K562 (cell line): ENCODE measurements at regions not wholly inside any gene's neighbourhood (a gene's known extent, or its start where the extent isn't known, plus 50 kb on each side); places are given as distances from the start of the nearest gene placed in this dataset.

Experiments
- AFF1 ChIP-seq, 2 experiments: fragments of 450-650 bp; IDR thresholded peaks; 2 replicates each; pipeline ENCODE4 v1.6.1; 2018; ENCODE audit warnings: mild to moderate bottlenecking in 2 of 2, low read depth in 1 of 2; ENCODE audit not compliant: partially characterized antibody in 2 of 2
- CTCF ChIP-seq, 3 experiments: IDR thresholded peaks in 2 of 3; conservative IDR thresholded peaks in 1 of 3; 2 replicates each; pipeline ENCODE4 v1.5.1; 2011 to 2012; ENCODE audit warnings: low read length in 3 of 3, mild to moderate bottlenecking in 3 of 3, control low read depth in 2 of 3, improper control_type of control experiment in 1 of 3, inconsistent platforms in 1 of 3, low read depth in 1 of 3, mixed read lengths in 1 of 3, moderate library complexity in 1 of 3; ENCODE audit not compliant: insufficient read depth in 2 of 3
- ELF2 ChIP-seq: fragments of 250-450 bp; sonication (Bioruptor Pico); IDR thresholded peaks from 2 replicates; pipeline ENCODE4 v1.5.0; 2021; ENCODE audit warnings: mild to moderate bottlenecking
- HNRNPLL ChIP-seq: fragments of 200-400 bp; formaldehyde crosslinking; IDR thresholded peaks from 2 replicates; pipeline ENCODE4 v1.6.1; 2017; ENCODE audit warnings: low read length, low read depth, mild to moderate bottlenecking; ENCODE audit not compliant: poor library complexity, severe bottlenecking
- RAD51 ChIP-seq: fragments of 450-650 bp; IDR thresholded peaks from 2 replicates; pipeline ENCODE4 v1.7.1; 2016; ENCODE audit warnings: low read depth, mild to moderate bottlenecking, borderline replicate concordance
- RFX1 ChIP-seq: fragments of 450-650 bp; IDR thresholded peaks from 2 replicates; pipeline ENCODE4 v1.6.1; 2016; ENCODE audit warnings: mild to moderate bottlenecking, moderate library complexity
- SMARCE1 ChIP-seq: fragments of 450-650 bp; IDR thresholded peaks from 2 replicates; pipeline ENCODE4 v1.7.1; 2016; ENCODE audit warnings: mild to moderate bottlenecking
- ZBTB1 ChIP-seq: sonication (generic); formaldehyde crosslinking; IDR thresholded peaks from 2 replicates; pipeline ENCODE4 v1.8.1; 2023; ENCODE audit warnings: missing genetic modification reagents, low read depth, mild to moderate bottlenecking, borderline replicate concordance
- TF ChIP-seq, protein P1 (sequence below), 2 experiments: fragments of 450-650 bp; formaldehyde crosslinking in 1 of 2; IDR thresholded peaks; 2 replicates each; pipeline versions ENCODE4 v1.4.0 to v1.6.1; 2014 to 2020; ENCODE audit warnings: mild to moderate bottlenecking in 2 of 2, borderline replicate concordance in 1 of 2, low read depth in 1 of 2
- TF ChIP-seq, protein P2 (sequence below): fragments of 250-450 bp; sonication (Bioruptor Pico); IDR thresholded peaks from 2 replicates; pipeline ENCODE4 v1.8.0; 2021; ENCODE audit warnings: mild to moderate bottlenecking, moderate library complexity

DNA sequence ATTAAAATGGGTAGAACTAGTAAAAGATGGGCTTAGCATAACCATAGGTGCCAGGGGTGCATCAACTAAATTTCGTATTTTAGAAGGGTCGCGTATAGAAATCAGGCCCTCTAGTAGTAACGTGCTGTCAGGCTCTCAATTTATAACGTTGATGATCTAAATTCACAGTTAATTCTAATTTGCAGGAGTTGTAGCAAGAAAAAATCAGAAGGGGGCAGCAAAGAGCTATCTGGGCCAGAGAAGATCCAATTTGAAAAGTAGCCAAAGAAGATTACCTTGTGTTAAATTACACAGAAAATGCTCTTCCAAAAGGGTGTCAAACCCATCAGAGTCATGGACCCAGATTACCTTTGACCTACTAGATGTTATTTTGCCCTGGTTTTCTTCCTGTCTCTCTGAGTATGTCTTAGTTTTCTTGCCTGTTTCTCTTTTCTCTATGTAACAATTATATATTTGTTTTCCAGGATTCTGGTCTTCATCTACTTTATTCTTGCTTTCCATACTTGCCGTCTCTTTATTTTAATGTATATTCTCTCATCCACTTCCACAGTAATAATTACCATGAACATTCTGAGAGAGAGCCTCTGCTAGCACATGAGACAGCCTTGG lies 1030.9 kb downstream of the AMY1C start (continued):
- TF ChIP-seq RFX1: no peak
- no peak for TF ChIP-seq ELF2 (CRISPR knock-in tag)
- TF ChIP-seq RAD51: no peak
- TF ChIP-seq, protein P1, sequence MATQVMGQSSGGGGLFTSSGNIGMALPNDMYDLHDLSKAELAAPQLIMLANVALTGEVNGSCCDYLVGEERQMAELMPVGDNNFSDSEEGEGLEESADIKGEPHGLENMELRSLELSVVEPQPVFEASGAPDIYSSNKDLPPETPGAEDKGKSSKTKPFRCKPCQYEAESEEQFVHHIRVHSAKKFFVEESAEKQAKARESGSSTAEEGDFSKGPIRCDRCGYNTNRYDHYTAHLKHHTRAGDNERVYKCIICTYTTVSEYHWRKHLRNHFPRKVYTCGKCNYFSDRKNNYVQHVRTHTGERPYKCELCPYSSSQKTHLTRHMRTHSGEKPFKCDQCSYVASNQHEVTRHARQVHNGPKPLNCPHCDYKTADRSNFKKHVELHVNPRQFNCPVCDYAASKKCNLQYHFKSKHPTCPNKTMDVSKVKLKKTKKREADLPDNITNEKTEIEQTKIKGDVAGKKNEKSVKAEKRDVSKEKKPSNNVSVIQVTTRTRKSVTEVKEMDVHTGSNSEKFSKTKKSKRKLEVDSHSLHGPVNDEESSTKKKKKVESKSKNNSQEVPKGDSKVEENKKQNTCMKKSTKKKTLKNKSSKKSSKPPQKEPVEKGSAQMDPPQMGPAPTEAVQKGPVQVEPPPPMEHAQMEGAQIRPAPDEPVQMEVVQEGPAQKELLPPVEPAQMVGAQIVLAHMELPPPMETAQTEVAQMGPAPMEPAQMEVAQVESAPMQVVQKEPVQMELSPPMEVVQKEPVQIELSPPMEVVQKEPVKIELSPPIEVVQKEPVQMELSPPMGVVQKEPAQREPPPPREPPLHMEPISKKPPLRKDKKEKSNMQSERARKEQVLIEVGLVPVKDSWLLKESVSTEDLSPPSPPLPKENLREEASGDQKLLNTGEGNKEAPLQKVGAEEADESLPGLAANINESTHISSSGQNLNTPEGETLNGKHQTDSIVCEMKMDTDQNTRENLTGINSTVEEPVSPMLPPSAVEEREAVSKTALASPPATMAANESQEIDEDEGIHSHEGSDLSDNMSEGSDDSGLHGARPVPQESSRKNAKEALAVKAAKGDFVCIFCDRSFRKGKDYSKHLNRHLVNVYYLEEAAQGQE (IDR thresholded peaks at IDR 0.05; ENCODE audit: borderline replicate concordance): peak; percentile 44; the same call in 1 of the 2 replicates
- TF ChIP-seq, protein P1 (CRISPR knock-in tag; IDR thresholded peaks at IDR 0.05; ENCODE audit: low read depth): no peak
- peak; percentile 24 to 67 (median 58); a peak in 4 of 6 replicates for TF ChIP-seq CTCF (IDR thresholded peaks at IDR 0.05 in 2 of 3, conservative IDR thresholded peaks at IDR 0.05 in 1 of 3; ENCODE audit: insufficient read depth in 2 of 3, low read depth in 1 of 3, low read length in 3 of 3)
- TF ChIP-seq, protein P2, sequence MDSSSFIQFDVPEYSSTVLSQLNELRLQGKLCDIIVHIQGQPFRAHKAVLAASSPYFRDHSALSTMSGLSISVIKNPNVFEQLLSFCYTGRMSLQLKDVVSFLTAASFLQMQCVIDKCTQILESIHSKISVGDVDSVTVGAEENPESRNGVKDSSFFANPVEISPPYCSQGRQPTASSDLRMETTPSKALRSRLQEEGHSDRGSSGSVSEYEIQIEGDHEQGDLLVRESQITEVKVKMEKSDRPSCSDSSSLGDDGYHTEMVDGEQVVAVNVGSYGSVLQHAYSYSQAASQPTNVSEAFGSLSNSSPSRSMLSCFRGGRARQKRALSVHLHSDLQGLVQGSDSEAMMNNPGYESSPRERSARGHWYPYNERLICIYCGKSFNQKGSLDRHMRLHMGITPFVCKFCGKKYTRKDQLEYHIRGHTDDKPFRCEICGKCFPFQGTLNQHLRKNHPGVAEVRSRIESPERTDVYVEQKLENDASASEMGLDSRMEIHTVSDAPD (CRISPR knock-in tag): no peak
- no peak for TF ChIP-seq SMARCE1
- no peak for TF ChIP-seq AFF1 (IDR thresholded peaks at IDR 0.05; ENCODE audit: low read depth in 1 of 2, partially characterized antibody in 2 of 2)
- TF ChIP-seq HNRNPLL: no peak
- no peak for TF ChIP-seq ZBTB1 (CRISPR knock-in tag)
